ENCODE measurements at regions not wholly inside any gene's neighbourhood (a gene's known extent, or its start where the extent isn't known, plus 50 kb on each side); places are given as distances from the start of the nearest gene placed in this dataset.
A peak's percentile ranks its signal among the peaks of the same experiment; 100 is the strongest.

DNA sequence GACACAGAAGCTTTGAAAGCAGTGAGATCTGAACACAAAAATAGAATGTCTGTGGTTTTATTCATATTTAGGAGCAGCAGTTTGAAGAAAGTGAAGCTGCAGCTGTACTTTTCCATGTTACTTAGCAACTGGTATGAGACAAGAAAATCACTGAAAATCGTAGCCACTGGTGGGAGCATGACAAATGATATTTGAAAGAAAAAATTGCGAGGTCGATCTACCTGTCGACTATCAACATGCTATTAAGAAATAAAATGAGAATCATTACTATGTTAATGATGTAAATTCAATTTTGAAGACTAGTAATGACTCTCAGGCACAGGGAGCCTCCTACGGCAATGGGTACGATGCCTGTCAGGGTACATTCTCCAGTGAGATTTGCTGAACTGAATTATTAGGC, 436.4 kb downstream of the SLITRK5 start:
- 41% methylated on average over 6 of the region's 6 CpGs for WGBS
- Histone ChIP-seq H3K4me1 (ENCODE audit: control insufficient read depth in 2 of 2, insufficient read depth in 2 of 2, low read length in 2 of 2) (no peaks in the 10 kb centered on the region), H3K4me3 (ENCODE audit: low read length in 2 of 2) (no peak overlapping the region), H3K27me3 (ENCODE audit: control insufficient read depth in 2 of 2, insufficient read depth in 1 of 2, low read length in 1 of 2) (no peaks in the 10 kb centered on the region), H3K27ac (ENCODE audit: low read depth in 1 of 2, low read length in 1 of 2) (no peak overlapping the region), H3K36me3 (ENCODE audit: control insufficient read depth in 2 of 2, insufficient read depth in 2 of 2, low read length in 1 of 2) (no peaks in the 10 kb centered on the region), H3K9me3 (ENCODE audit: control insufficient read depth in 2 of 2, insufficient read depth in 1 of 2, low read length in 1 of 2) (no peaks in the 10 kb centered on the region)
- DNase-seq (ENCODE audit: low read depth in 6 of 9, low spot score in 9 of 9), result peak in 1 of 9 donors; percentile 3

DNA sequence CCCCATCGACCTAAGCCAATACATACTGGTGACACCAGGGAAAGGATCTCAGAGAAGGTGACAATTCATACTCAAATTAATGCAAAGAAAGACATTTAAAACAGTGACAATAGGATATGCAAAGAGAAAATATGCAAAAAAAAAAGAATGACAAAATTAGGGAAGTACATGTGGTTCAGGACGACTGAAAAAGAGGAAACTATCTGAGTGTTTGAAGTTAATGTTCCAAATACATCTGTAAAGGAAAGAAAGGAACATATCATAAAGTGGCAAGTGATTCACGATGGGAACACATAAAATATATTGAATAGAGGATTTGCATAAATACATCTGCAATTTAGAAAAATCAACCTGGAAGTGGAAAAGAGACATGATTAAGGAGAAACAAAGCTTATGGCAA, 441.4 kb downstream of the SLITRK5 start:
- H3K4me1 ChIP-seq (ENCODE audit: control insufficient read depth in 2 of 2, insufficient read depth in 2 of 2, low read length in 2 of 2), result no peaks in the 10 kb centered on the region
- H3K9me3 ChIP-seq (ENCODE audit: control insufficient read depth in 2 of 2, insufficient read depth in 1 of 2, low read length in 1 of 2), result no peaks in the 10 kb centered on the region
- no peak overlapping the region for H3K27ac ChIP-seq (ENCODE audit: low read depth in 1 of 2, low read length in 1 of 2)
- no peak for DNase-seq (ENCODE audit: low read depth in 6 of 9, low spot score in 9 of 9)
- no peaks in the 10 kb centered on the region for H3K27me3 ChIP-seq (ENCODE audit: control insufficient read depth in 2 of 2, insufficient read depth in 1 of 2, low read length in 1 of 2)
- 16% methylated on average over 3 of the region's 3 CpGs for WGBS
- no peak overlapping the region for H3K4me3 ChIP-seq (ENCODE audit: low read length in 2 of 2)
- H3K36me3 ChIP-seq (ENCODE audit: control insufficient read depth in 2 of 2, insufficient read depth in 2 of 2, low read length in 1 of 2), result no peaks in the 10 kb centered on the region

DNA sequence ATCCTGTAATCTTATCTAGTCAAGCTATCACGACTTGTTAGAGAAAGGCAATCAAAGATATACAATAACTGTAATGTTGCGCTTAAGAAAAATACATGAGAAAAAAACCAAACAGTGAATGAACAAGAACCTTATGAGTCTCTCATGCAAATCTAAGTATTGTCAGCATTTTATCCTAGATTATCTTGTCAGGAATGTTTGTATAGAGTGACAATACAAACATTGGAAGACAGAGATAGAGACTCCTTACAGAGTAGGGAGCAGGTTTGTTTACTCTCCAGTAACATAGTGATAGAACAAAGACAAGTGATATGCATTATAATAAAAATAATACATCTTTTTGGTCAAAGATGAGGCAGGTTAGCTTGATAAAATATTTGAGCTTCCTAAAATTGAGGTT, 444.8 kb downstream of the SLITRK5 start:
- Histone ChIP-seq H3K27ac (ENCODE audit: low read depth in 1 of 2, low read length in 1 of 2) (no peak overlapping the region), H3K4me1 (ENCODE audit: control insufficient read depth in 2 of 2, insufficient read depth in 2 of 2, low read length in 2 of 2) (no peaks in the 10 kb centered on the region), H3K36me3 (ENCODE audit: control insufficient read depth in 2 of 2, insufficient read depth in 2 of 2, low read length in 1 of 2) (no peaks in the 10 kb centered on the region), H3K27me3 (ENCODE audit: control insufficient read depth in 2 of 2, insufficient read depth in 1 of 2, low read length in 1 of 2) (no peaks in the 10 kb centered on the region), H3K4me3 (ENCODE audit: low read length in 2 of 2) (no peak overlapping the region), H3K9me3 (ENCODE audit: control insufficient read depth in 2 of 2, insufficient read depth in 1 of 2, low read length in 1 of 2) (no peaks in the 10 kb centered on the region)
- DNase-seq (ENCODE audit: low read depth in 6 of 9, low spot score in 9 of 9), result no peak
- 63% methylated on average over 2 of the region's 2 CpGs for WGBS

DNA sequence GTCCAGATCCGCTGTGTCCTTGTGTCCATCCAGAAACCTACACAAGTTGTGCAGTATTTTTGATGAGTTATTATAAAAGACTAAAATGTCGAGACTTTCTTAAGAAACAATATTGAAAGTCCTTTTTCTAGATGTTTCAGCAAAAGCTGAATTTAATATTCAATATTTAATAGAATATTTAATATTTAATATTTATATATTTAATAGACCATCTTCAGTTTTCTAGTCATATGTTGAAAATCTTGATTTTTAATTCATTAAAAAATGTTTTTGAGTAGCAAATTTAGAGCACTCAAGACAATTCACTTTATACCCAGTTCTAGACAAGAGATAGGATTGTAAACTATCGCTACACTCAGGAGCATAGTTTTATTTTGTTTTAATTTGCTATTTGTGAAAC, 447.8 kb downstream of the SLITRK5 start:
- DNase-seq (ENCODE audit: low read depth in 6 of 9, low spot score in 9 of 9), result no peak
- 82% methylated on average over 3 of the region's 3 CpGs for WGBS
- H3K36me3 ChIP-seq (ENCODE audit: control insufficient read depth in 2 of 2, insufficient read depth in 2 of 2, low read length in 1 of 2), result no peaks in the 10 kb centered on the region
- no peak overlapping the region for H3K27ac ChIP-seq (ENCODE audit: low read depth in 1 of 2, low read length in 1 of 2)
- H3K4me1 ChIP-seq (ENCODE audit: control insufficient read depth in 2 of 2, insufficient read depth in 2 of 2, low read length in 2 of 2), result no peaks in the 10 kb centered on the region
- no peaks in the 10 kb centered on the region for H3K9me3 ChIP-seq (ENCODE audit: control insufficient read depth in 2 of 2, insufficient read depth in 1 of 2, low read length in 1 of 2)
- no peaks in the 10 kb centered on the region for H3K27me3 ChIP-seq (ENCODE audit: control insufficient read depth in 2 of 2, insufficient read depth in 1 of 2, low read length in 1 of 2)
- no peak overlapping the region for H3K4me3 ChIP-seq (ENCODE audit: low read length in 2 of 2)

DNA sequence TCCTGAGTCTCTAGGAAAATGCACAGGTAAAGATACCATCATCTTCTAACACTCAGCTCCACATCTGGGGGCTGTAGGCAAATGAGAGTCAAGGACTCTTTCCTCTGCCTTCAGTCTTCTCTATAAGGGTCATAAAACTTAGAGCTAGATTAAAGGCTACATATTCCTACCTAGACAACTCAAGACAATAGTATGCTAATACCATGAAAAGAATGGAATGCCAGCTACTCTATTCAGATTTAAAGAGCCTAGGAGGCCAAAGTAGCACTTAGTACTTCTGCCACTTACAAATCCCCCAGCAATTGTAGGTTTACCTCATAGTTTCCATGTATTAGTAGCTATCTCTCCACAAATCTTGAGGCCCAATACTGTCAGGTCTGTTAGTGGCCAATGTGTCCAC, 453.0 kb downstream of the SLITRK5 start:
- H3K36me3 ChIP-seq (ENCODE audit: control insufficient read depth in 2 of 2, insufficient read depth in 2 of 2, low read length in 1 of 2), result no peaks in the 10 kb centered on the region
- no peaks in the 10 kb centered on the region for H3K9me3 ChIP-seq (ENCODE audit: control insufficient read depth in 2 of 2, insufficient read depth in 1 of 2, low read length in 1 of 2)
- H3K4me1 ChIP-seq (ENCODE audit: control insufficient read depth in 2 of 2, insufficient read depth in 2 of 2, low read length in 2 of 2), result no peaks in the 10 kb centered on the region
- H3K27me3 ChIP-seq (ENCODE audit: control insufficient read depth in 2 of 2, insufficient read depth in 1 of 2, low read length in 1 of 2), result no peaks in the 10 kb centered on the region
- DNase-seq (ENCODE audit: low read depth in 6 of 9, low spot score in 9 of 9), result no peak
- no peak overlapping the region for H3K27ac ChIP-seq (ENCODE audit: low read depth in 1 of 2, low read length in 1 of 2)
- H3K4me3 ChIP-seq (ENCODE audit: low read length in 2 of 2), result no peak overlapping the region

DNA sequence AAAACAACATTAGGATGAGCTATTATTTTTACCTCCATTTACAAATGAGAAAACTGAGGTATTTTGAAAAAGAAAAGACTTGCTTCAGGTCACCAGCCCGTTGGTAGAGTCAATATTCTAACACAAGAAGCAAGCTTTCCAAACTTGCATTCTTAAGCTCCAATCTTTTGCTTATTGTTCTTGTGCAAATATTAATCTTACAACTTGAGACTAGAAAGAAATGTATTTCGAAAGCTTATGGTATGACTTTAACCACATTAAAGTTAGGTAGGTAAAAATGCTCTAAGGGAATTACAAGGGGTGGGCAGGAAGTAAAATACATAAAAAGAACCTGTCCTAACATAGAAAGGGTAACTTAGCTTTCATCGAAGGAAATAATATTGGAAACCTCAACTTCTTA, 453.9 kb downstream of the SLITRK5 start:
- Histone ChIP-seq H3K9me3 (ENCODE audit: control insufficient read depth in 2 of 2, insufficient read depth in 1 of 2, low read length in 1 of 2) (no peaks in the 10 kb centered on the region), H3K4me3 (ENCODE audit: low read length in 2 of 2) (no peak overlapping the region), H3K4me1 (ENCODE audit: control insufficient read depth in 2 of 2, insufficient read depth in 2 of 2, low read length in 2 of 2) (no peaks in the 10 kb centered on the region), H3K27ac (ENCODE audit: low read depth in 1 of 2, low read length in 1 of 2) (no peak overlapping the region), H3K36me3 (ENCODE audit: control insufficient read depth in 2 of 2, insufficient read depth in 2 of 2, low read length in 1 of 2) (no peaks in the 10 kb centered on the region), H3K27me3 (ENCODE audit: control insufficient read depth in 2 of 2, insufficient read depth in 1 of 2, low read length in 1 of 2) (no peaks in the 10 kb centered on the region)
- DNase-seq (ENCODE audit: low read depth in 6 of 9, low spot score in 9 of 9), result no peak
- WGBS, result 74% methylated on average over 3 of the region's 3 CpGs

DNA sequence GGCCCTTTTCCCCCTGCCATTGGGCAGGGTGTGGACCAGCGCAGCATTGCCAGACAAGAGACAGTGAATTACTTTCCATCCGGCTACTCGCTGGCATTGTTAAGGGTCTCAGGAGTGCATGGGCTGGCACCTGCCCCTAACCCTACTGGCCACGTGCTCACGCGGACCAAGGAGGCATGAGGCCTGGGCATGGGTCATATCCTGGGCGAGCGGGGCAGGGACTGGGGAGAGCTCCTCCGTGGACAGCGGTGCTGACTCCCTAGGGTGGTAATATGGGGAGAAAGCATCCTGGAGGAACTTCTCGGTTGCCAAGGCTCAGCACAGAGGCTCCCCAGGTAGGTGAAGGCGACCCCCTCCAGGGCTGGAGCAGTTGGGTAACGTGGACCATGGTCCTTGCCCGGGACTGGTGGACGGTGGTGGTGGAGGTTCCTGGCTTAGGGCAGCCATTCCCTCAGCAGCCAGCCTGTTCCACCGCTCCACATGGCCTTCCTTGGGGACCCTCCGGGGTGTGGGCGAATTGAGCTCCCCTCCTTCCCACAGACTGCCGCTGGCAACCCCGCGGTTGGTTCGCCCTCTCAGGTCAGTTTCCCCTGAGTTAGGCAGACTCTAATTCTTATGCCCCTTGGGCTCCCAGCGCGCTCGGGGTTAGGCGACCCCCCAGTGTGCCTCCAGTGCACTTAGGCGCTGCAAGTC, 465.1 kb downstream of the SLITRK5 start:
- WGBS, result 97% methylated on average over 27 of the region's 27 CpGs
- Histone ChIP-seq H3K4me3 (ENCODE audit: low read length in 2 of 2) (no peak overlapping the region), H3K27me3 (ENCODE audit: control insufficient read depth in 2 of 2, insufficient read depth in 1 of 2, low read length in 1 of 2) (no peaks in the 10 kb centered on the region), H3K36me3 (ENCODE audit: control insufficient read depth in 2 of 2, insufficient read depth in 2 of 2, low read length in 1 of 2) (no peaks in the 10 kb centered on the region), H3K27ac (ENCODE audit: low read depth in 1 of 2, low read length in 1 of 2) (no peak overlapping the region), H3K4me1 (ENCODE audit: control insufficient read depth in 2 of 2, insufficient read depth in 2 of 2, low read length in 2 of 2) (no peaks in the 10 kb centered on the region), H3K9me3 (ENCODE audit: control insufficient read depth in 2 of 2, insufficient read depth in 1 of 2, low read length in 1 of 2) (peaks cover 3 to 10% of the 10 kb centered on the region in 2 donors)
- no peak for DNase-seq (ENCODE audit: low read depth in 6 of 9, low spot score in 9 of 9)

DNA sequence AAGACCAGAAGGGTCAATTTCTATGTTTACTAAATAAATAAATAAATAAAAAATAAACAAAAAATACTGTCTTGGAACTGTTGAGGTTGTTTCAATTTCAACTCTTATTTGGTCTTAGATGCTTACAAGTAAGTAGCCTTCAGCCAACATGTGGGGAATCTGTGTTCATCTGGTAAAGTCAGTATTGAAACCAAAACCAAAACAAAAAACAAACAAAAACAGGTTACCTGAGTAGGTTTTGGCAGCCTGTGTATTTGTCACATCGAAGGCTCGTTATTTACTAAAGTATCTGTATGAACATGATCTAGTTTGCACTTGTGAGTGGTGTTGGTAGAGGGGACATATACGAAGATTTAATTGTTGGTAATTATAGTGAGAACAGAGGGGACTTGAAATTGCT, 471.5 kb downstream of the SLITRK5 start:
- no peak overlapping the region for H3K27ac ChIP-seq (ENCODE audit: low read depth in 1 of 2, low read length in 1 of 2)
- no peak for DNase-seq (ENCODE audit: low read depth in 6 of 9, low spot score in 9 of 9)
- no peaks in the 10 kb centered on the region for H3K4me1 ChIP-seq (ENCODE audit: control insufficient read depth in 2 of 2, insufficient read depth in 2 of 2, low read length in 2 of 2)
- H3K4me3 ChIP-seq (ENCODE audit: low read length in 2 of 2), result no peak overlapping the region
- peaks cover 0 to 3% of the 10 kb centered on the region in 2 donors for H3K9me3 ChIP-seq (ENCODE audit: control insufficient read depth in 2 of 2, insufficient read depth in 1 of 2, low read length in 1 of 2)
- H3K27me3 ChIP-seq (ENCODE audit: control insufficient read depth in 2 of 2, insufficient read depth in 1 of 2, low read length in 1 of 2), result no peaks in the 10 kb centered on the region
- H3K36me3 ChIP-seq (ENCODE audit: control insufficient read depth in 2 of 2, insufficient read depth in 2 of 2, low read length in 1 of 2), result no peaks in the 10 kb centered on the region
- WGBS, result 62% methylated on average over 3 of the region's 3 CpGs

DNA sequence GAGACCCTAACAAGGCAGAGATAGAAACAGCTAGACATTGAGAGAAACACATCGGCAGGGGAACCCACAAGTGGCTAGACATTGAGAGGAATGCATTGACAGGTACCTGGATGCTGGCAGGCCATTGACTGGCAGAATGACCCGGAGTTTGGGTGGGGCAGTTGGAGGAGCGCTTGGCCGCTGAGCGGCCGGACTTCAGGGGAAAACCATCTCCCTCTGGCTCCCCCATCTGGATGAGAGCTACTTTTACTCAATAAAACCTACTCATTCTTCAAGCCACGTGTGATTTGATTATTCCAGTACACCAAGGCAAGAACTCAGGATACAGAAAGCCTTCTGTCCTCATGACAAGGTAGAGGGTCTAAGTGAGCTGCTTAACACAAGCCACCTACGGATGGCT, 473.4 kb downstream of the SLITRK5 start:
- 96% methylated on average over 8 of the region's 8 CpGs for WGBS
- Histone ChIP-seq H3K4me1 (ENCODE audit: control insufficient read depth in 2 of 2, insufficient read depth in 2 of 2, low read length in 2 of 2) (no peaks in the 10 kb centered on the region), H3K36me3 (ENCODE audit: control insufficient read depth in 2 of 2, insufficient read depth in 2 of 2, low read length in 1 of 2) (no peaks in the 10 kb centered on the region), H3K4me3 (ENCODE audit: low read length in 2 of 2) (no peak overlapping the region), H3K27ac (ENCODE audit: low read depth in 1 of 2, low read length in 1 of 2) (no peak overlapping the region), H3K27me3 (ENCODE audit: control insufficient read depth in 2 of 2, insufficient read depth in 1 of 2, low read length in 1 of 2) (no peaks in the 10 kb centered on the region), H3K9me3 (ENCODE audit: control insufficient read depth in 2 of 2, insufficient read depth in 1 of 2, low read length in 1 of 2) (peaks cover 0 to 3% of the 10 kb centered on the region in 2 donors)
- DNase-seq (ENCODE audit: low read depth in 6 of 9, low spot score in 9 of 9), result no peak

DNA sequence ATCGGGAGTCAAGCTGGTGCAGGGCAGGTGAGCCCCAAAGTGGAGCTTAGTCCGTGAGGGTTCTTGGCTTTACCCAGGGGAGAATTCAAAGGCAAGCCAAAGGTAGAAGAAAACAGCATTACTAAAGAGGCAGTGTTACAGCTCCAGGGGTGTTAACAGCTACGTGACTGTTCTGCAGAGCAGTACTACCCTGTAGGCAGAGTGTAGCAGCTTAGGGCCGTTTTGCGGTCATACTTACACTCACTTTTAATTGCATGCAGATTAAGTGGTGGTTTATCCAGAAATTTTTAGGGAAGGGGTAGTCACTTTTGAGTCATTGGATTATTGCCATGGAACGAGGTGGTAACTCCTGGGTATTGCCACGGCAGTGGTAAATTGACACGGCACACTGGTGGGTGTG, 482.2 kb downstream of the SLITRK5 start:
- 96% methylated on average over 8 of the region's 8 CpGs for WGBS
- H3K36me3 ChIP-seq (ENCODE audit: control insufficient read depth in 2 of 2, insufficient read depth in 2 of 2, low read length in 1 of 2), result no peaks in the 10 kb centered on the region
- H3K4me3 ChIP-seq (ENCODE audit: low read length in 2 of 2), result no peak overlapping the region

More for the DNA sequence above, 482.2 kb downstream of the SLITRK5 start:
- Histone ChIP-seq H3K4me1 (ENCODE audit: control insufficient read depth in 2 of 2, insufficient read depth in 2 of 2, low read length in 2 of 2) (no peaks in the 10 kb centered on the region), H3K27ac (ENCODE audit: low read depth in 1 of 2, low read length in 1 of 2) (no peak overlapping the region), H3K27me3 (ENCODE audit: control insufficient read depth in 2 of 2, insufficient read depth in 1 of 2, low read length in 1 of 2) (no peaks in the 10 kb centered on the region), H3K9me3 (ENCODE audit: control insufficient read depth in 2 of 2, insufficient read depth in 1 of 2, low read length in 1 of 2) (no peaks in the 10 kb centered on the region)
- no peak for DNase-seq (ENCODE audit: low read depth in 6 of 9, low spot score in 9 of 9)

All from thymus (tissue), 11 donors.